Kasumi-1 (cell line): ENCODE measurements at regions not wholly inside any gene's neighbourhood (a gene's known extent, or its start where the extent isn't known, plus 50 kb on each side); places are given as distances from the start of the nearest gene placed in this dataset.
"Not testable (repeated sequence)": the region's sequence is repeated elsewhere in the genome, so short reads cannot be mapped to it uniquely, and the experiment has no call there.

Source experiments
- DNase-seq, 2 experiments: peaks; one replicate each; lab custom pipeline; 2025; lab: John Stamatoyannopoulos, UW

GRCh38 chr2:16103614-16104314 is 163.4 kb downstream of the MYCN start:
- DNase-seq: no peak

DNA sequence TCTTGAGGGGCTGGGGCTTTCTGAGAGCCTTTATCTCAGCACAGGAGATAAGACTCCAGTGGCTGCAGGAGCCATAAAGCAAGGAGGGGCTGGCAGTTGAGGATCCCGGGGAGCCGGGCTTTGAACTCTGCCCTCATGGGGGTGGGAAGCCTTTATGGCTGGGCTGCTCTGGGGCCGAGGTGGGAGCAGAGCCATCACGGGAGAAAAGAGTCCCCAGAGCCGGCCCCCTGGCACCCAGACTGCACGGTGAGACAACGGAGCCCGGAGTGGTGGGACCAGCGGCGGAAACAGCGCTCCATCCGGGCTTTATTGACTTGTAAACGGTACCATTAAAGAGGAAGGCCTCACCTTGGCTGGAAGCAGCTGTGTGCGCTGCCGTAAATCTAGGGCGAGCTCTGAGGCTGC is 162.6 kb downstream of the MYCN start:
- no peak for DNase-seq

DNA sequence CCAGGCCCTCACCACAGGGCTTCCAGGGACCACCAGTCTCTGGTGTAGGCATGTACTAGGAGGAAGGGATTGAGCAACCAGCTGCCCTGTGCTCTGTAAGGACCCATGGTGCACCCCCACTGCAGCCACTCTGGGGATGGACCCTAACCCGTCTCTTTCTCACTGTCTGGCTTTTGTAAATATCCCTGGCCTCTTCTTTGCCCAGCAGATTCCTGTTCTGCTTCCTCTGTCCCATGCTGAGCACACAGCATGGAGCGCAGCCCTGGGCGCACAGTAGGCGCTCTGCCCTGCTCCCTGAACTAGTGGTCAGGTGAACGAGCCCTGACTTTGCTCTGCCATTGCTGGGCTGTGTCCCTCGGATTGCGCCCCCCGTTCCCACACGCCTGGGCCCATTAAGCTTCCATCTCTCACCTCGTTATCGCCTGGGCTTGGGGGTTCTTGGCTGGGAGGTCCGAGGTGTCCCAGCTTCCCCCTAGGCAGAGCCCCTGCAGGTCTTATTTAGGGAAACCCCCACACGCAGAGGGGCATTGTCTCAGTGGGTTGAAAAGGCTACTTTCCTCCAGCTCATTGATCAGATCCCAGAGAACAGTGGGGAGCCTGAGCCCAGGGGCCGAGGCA is 162.1 kb downstream of the MYCN start:
- no peak for DNase-seq

- DNase-seq: no peak
Observed at GRCh38 chr2:16101196-16101595, 160.8 kb downstream of the MYCN start.

DNA sequence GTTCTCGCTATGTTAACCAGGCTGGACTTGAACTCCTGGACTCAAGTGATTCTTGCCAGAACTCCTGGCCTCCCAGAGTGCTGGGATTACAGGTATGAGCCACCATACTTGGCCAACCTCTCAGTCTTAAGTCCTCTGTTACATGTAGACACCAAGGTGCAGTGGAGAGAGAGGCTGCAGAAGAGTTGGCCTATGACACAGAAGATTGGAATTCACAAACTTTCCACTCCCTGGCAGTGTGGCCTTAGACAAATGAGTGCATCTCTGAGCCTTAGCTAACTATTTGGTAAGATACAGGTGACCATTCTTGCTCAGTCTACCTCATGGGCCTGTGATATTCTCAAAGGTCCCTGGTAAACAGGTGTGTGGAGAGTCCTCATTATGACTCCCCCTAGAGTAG is 159.7 kb downstream of the MYCN start:
- no peak for DNase-seq

- no peak for DNase-seq
Observed at GRCh38 chr2:16099326-16099725, 159.0 kb downstream of the MYCN start.

GRCh38 chr2:16096962-16097361 is 156.6 kb downstream of the MYCN start:
- DNase-seq: no peak

DNA sequence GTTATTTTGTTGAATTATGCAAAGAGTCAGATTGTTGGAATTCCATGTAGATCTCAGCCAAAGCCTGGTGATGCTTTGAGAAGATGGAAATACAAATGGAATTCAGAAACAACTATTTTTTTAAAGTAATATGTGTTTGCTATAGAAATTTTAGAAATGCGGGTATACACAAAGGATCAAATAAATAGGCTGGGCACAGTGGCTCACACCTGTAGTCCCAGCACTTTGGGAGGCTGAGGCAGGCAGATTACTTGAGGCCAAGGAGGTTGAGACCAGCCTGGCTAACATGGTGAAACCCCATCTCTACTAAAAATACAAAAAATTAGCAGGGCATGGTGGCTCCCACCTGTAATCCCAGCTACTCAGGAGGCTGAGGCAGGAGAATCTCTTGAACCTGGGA is 155.1 kb downstream of the MYCN start:
- DNase-seq: not testable (repeated sequence)

DNA sequence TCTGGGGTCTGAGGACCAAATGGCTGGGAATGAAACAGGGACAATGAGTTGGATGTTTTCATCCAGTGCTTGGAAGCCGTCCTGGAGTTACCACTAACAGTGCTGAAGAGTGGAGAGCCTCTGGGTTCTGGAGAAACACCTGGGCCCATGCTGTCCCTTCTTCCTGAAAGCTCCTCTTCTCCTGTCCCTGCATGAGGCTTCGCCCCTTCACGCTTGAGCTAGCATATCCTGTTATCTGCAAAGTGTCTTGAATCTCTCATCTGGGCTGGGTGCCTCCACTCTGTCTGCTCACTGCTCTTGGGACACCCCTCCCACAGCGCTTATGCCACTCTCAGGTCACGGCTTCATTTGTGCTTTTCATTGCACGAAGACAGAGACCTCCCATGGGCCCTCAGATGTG is 154.5 kb downstream of the MYCN start:
- DNase-seq: no peak

DNA sequence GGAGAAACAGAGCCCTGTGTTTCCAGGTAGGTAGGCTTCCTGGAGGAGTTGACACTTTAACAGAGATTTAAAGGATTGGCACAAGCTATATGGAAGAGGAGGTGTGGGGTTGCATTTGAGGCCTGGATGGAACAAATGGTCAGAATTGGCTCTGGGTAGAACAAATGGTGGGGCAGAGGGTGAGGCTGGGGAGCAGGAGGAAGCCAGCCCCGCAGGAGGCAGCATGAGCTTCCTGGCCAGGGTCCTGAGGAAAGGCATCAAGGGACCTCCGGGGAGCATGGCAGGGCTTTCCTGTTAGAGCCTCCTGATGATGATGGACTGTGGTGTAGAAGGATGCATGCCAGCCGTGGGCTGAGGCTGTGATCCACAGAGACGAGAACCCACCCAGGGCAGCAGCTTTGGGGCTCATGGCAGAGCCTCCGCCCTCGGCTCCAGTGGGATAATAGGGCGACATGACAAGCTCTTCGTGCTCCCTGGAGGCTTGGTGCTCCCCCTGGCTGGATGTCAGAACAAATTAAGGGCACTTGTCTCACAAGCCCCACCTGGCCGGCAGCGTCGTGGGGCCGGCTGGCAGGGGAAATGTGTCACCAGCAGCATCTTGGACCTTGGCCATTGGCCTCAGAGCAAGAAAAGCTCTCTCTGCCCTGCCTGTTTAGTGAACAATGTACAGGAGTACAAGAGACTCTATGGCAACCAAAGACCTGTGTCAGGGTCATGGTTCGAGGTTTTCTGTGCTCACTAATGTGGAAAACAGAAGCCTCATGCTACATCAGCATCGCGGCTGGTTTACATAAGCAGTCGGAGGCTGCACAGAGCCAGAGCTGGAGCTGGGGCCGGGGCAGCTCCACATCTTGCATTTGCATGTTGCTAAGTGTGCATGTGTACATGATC is 153.5 kb downstream of the MYCN start:
- no peak for DNase-seq

DNA sequence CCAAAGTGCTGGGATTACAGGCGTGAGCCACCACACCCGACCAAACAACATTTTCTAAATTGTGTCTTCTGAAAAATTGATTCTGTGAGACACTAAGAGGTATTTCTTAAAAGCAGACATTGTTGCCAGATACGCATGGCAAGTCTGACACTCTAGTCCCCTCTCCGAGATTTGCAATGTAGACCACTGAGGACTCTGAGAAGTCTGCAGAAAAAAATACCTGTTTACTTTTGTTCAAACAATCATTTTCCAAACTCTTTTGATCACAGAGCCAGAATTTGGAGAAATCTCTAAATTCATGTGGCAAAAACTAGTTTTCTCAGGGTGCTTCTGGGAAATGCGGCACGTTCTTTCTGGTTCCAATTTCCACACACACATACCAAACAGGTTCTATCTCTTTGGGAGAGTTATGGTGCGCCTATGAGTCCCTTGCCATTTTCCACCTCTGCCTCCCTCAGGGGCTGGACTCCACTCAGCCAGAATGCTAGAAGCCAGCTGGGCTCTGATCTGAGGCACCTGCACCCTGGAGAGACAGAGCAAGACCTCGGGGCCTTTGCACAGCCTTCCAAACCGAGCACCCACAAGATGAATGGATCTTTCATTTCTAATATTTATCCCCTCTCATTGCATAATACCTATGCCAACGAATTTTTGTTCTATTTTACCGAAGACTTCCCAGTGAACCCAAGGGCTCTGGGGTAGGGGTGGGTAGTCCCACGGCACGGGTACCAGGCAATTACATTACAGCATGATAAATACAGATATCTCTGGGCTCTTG is 152.7 kb downstream of the MYCN start:
- DNase-seq: no peak

GRCh38 chr2:16091576-16092282 is 151.4 kb downstream of the MYCN start:
- no peak for DNase-seq

DNA sequence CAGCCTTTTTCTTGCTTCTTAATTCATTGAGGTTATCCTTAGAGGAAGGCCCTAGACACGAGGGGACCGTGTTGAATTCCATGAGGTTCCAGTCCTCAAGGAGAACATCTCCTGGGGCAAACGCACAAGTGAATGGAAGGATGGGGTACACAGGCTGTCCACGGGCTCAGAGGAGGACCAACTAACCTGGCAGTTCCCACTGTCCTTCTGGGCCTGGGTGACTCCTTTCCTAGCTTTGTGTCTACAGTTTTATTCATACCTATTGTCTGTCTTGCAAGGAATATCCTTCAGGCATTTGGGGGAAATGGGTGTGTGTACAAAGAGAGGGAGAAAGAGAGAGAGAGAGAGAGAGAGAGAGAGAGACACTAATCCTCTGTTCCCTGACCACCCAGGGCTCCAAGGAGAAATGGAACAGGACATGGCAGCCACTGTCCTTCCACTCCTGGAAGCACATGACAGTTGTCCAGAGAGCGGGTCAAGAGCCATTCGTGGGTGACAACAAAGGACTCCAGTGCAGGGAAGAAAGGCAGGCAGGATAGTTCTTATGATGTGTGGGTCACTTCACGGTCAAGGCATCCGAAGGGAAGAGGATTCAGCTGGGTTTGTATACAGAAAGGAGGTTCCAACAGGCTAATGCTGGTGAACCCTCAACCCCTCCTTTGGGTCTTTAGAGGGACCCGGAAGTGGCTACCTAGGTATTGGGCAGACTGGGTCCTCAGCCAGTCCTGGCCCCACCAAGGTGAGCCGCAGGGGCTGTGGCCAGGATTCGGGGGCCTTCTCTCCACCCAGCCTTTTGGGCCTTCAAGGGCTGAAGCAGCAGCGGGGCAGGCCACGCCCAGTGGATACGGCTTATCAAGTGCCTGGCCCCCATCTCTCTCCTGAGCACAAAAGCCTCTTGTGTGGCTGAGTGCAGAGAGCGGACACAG is 150.6 kb downstream of the MYCN start:
- DNase-seq: no peak

DNA sequence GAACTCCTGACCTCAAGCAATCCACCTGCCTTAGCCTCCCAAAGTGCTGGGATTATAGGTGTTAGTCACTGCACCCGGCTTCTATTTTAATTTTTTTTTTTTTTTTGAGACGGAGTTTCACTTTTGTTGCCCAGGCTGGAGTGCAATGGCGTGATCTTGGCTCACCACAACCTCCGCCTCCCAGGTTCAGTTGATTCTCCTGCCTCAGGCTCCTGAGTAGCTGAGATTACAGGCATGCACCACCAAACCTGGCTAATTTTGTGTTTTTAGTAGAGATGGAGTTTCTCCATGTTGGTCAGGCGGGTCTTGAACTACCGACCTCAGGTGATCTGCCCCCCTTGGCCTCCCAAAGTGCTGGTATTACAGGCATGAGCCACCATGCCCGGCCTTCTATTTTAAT is 149.1 kb downstream of the MYCN start:
- not testable (repeated sequence) for DNase-seq

DNA sequence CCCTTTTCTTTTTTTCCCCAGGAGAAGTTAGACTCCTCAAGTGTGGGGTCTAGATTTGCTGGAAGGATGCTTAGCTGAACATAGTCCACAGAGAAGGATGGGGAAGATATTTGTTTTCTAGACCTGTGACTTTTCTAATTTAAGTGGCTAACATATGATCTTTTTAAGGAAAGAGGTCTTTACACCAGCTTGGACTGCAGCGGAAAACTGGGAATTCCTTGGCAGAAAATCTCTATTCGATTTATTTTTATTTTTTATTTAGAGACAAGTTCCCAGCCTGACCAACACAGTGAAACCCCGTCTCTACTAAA is 148.4 kb downstream of the MYCN start:
- no peak for DNase-seq

- DNase-seq: no peak
Observed at GRCh38 chr2:16088035-16088801, 147.9 kb downstream of the MYCN start.

- DNase-seq: not testable (repeated sequence)
Observed at GRCh38 chr2:16086136-16086535, 145.8 kb downstream of the MYCN start.

DNA sequence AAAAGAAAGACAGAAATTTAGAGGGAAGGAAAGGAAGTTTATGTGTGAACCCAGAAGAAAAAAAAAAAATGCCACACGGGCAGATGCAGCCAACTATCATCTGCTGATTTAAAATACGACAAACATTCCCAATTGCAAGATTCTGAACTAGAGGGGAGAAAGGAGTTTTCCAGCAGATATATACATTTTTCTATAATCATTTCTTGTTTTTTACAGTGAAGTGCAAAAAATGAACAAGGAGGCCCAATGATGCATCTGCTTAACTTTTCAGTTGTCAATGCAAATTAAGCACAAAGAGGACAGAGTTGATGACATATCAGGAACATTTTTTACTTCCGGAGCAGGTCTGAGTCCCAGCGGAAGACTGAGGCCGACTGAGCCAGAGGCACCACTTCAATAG is 144.7 kb downstream of the MYCN start:
- DNase-seq: no peak

DNA sequence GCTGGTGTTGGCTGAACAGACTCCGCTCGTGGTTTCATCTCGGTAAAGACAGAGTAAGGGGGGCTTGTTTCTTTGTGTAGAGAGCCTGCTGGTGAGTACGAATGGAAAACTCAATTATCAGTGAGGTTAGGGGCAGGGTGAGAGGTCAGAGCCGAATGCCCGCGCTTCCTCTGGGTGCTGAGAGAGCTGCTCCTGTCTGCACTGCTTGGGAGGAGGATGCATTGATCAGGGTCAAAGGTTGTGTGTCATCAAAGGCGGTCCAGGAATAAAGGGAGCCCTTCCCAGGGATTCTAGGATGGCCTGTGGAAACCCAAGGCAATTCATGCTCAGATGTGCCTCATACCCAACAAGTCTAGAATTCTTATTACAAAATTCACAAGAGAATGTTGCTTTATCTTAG is 143.9 kb downstream of the MYCN start:
- DNase-seq: no peak

GRCh38 chr2:16082276-16082675 is 141.9 kb downstream of the MYCN start:
- no peak for DNase-seq
